Bronchial epithelial cell (primary cell): ENCODE measurements at regions not wholly inside any gene's neighbourhood (a gene's known extent, or its start where the extent isn't known, plus 50 kb on each side); places are given as distances from the start of the nearest gene placed in this dataset.

ENCODE experiments used
- DNase-seq: peaks from one replicate; pipeline ENCODE4 v3.0.0-alpha.2; 2010; ENCODE audit warnings: low read depth
- FAIRE-seq: peaks from 2 replicates; lab custom pipeline; 2011; peaks lifted over from hg19 to GRCh38; lab: Jason Lieb, UNC
- H3K27me3 ChIP-seq: 2 replicates; pipeline ENCODE4 v1.5.1; 2011; ENCODE audit warnings: low read length; ENCODE audit not compliant: control insufficient read depth, insufficient read depth
- H3K36me3 ChIP-seq: 2 replicates; pipeline ENCODE4 v1.5.1; 2011; ENCODE audit warnings: low read length; ENCODE audit not compliant: control insufficient read depth, insufficient read depth
- H3K4me3 ChIP-seq: 2 replicates; pipeline ENCODE4 v1.5.1; 2011; ENCODE audit warnings: mild to moderate bottlenecking, low read depth, low read length, control low read depth
- CTCF ChIP-seq: IDR thresholded peaks from 2 replicates; pipeline ENCODE4 v1.5.1; 2011; ENCODE audit warnings: mild to moderate bottlenecking, moderate library complexity, low read length, control low read depth, inconsistent platforms; ENCODE audit not compliant: insufficient read depth, severe bottlenecking

GRCh38 chr4:66649236-66649635, 896.1 kb downstream of the CENPC start:
- FAIRE-seq = no peak
- Histone ChIP-seq H3K27me3 (no peaks in the 10 kb centered on the region), H3K36me3 (no peaks in the 10 kb centered on the region), H3K4me3 (no peak overlapping the region)
- TF ChIP-seq CTCF = no peak
- no peak for DNase-seq

GRCh38 chr4:66647926-66648325, 897.4 kb downstream of the CENPC start:
- FAIRE-seq (no peak), DNase-seq (no peak)
- Histone ChIP-seq H3K36me3 (no peaks in the 10 kb centered on the region), H3K4me3 (no peak overlapping the region), H3K27me3 (no peaks in the 10 kb centered on the region)
- TF ChIP-seq CTCF = no peak

GRCh38 chr4:66647476-66647875, 897.8 kb downstream of the CENPC start:
- no peak for TF ChIP-seq CTCF
- no peak for FAIRE-seq
- DNase-seq = peak; percentile 36
- H3K36me3 ChIP-seq = no peaks in the 10 kb centered on the region
- H3K27me3 ChIP-seq = no peaks in the 10 kb centered on the region
- H3K4me3 ChIP-seq = no peak overlapping the region

- DNase-seq (no peak), FAIRE-seq (no peak)
- no peak for TF ChIP-seq CTCF
- no peak overlapping the region for H3K4me3 ChIP-seq
- no peaks in the 10 kb centered on the region for H3K36me3 ChIP-seq
- no peaks in the 10 kb centered on the region for H3K27me3 ChIP-seq
Measured at GRCh38 chr4:66640233-66640990, 904.9 kb downstream of the CENPC start.

- no peak for TF ChIP-seq CTCF
- Histone ChIP-seq H3K36me3 (no peaks in the 10 kb centered on the region), H3K27me3 (no peaks in the 10 kb centered on the region), H3K4me3 (no peak overlapping the region)
- no peak for DNase-seq
- FAIRE-seq = no peak
Measured at GRCh38 chr4:66639361-66639760, 905.9 kb downstream of the CENPC start.

GRCh38 chr4:66636349-66636748, 909.0 kb downstream of the CENPC start:
- no peak for FAIRE-seq
- no peaks in the 10 kb centered on the region for H3K27me3 ChIP-seq
- no peak for TF ChIP-seq CTCF
- H3K36me3 ChIP-seq = no peaks in the 10 kb centered on the region
- no peak for DNase-seq
- H3K4me3 ChIP-seq = no peak overlapping the region
